H9 (cell line): ENCODE measurements at regions not wholly inside any gene's neighbourhood (a gene's known extent, or its start where the extent isn't known, plus 50 kb on each side); places are given as distances from the start of the nearest gene placed in this dataset.

Experiments
- DNase-seq: peaks from one replicate; pipeline ENCODE4 v3.0.0-alpha.2; 2017
- H2AFZ ChIP-seq: one replicate; pipeline ENCODE4 v1.6.1; 2013; ENCODE audit warnings: mild to moderate bottlenecking, low read length, control low read depth, moderate library complexity
- H2AK5ac ChIP-seq: 2 replicates; pipeline ENCODE4 v1.6.1; 2013; ENCODE audit warnings: low read length, control low read depth, mixed read lengths; ENCODE audit not compliant: insufficient read length
- H2BK120ac ChIP-seq: one replicate; pipeline ENCODE4 v1.6.1; 2013; ENCODE audit warnings: low read depth, mild to moderate bottlenecking, low read length, control low read depth, inconsistent platforms; ENCODE audit not compliant: poor library complexity, severe bottlenecking
- H2BK12ac ChIP-seq: 2 replicates; pipeline ENCODE4 v1.6.1; 2013; ENCODE audit warnings: low read length, control low read depth, mixed read lengths, low read depth; ENCODE audit not compliant: insufficient read length
- H2BK15ac ChIP-seq: 2 replicates; pipeline ENCODE4 v1.6.1; 2013; ENCODE audit warnings: low read depth, low read length, control low read depth
- H2BK20ac ChIP-seq: one replicate; pipeline ENCODE4 v1.6.1; 2013; ENCODE audit warnings: low read depth, mild to moderate bottlenecking, low read length, control low read depth, inconsistent platforms; ENCODE audit not compliant: poor library complexity, severe bottlenecking
- H2BK5ac ChIP-seq: 2 replicates; pipeline ENCODE4 v1.6.1; 2013; ENCODE audit warnings: low read length, control low read depth, mixed read lengths; ENCODE audit not compliant: insufficient read length
- H3K14ac ChIP-seq: 2 replicates; pipeline ENCODE4 v1.6.1; 2013; ENCODE audit warnings: low read length, control low read depth; ENCODE audit not compliant: insufficient read depth
- H3K18ac ChIP-seq: 2 replicates; pipeline ENCODE4 v1.6.1; 2013; ENCODE audit warnings: low read depth, mild to moderate bottlenecking, mixed read lengths, low read length, control low read depth; ENCODE audit not compliant: insufficient read length
- H3K23ac ChIP-seq: 2 replicates; pipeline ENCODE4 v1.6.1; 2013; ENCODE audit warnings: low read length, control low read depth, mixed read lengths, low read depth; ENCODE audit not compliant: insufficient read length
- H3K23me2 ChIP-seq: 2 replicates; pipeline ENCODE4 v1.6.1; 2013; ENCODE audit warnings: low read depth, mild to moderate bottlenecking, mixed read lengths, low read length, control low read depth; ENCODE audit not compliant: insufficient read length, poor library complexity, severe bottlenecking
- H3K27ac ChIP-seq: 2 replicates; pipeline ENCODE4 v1.5.1; 2013; ENCODE audit warnings: low read length, control low read depth, mixed read lengths, low read depth; ENCODE audit not compliant: insufficient read length
- H3K27me3 ChIP-seq: 2 replicates; pipeline ENCODE4 v1.6.1; 2013; ENCODE audit warnings: low read length, control low read depth, inconsistent platforms; ENCODE audit not compliant: insufficient read depth
- H3K4ac ChIP-seq: 2 replicates; pipeline ENCODE4 v1.6.1; 2013; ENCODE audit warnings: low read depth, mild to moderate bottlenecking, control low read depth, inconsistent platforms, low read length, moderate library complexity
- H3K4me1 ChIP-seq: 2 replicates; pipeline ENCODE4 v1.6.1; 2013; ENCODE audit warnings: low read length, control low read depth, inconsistent platforms; ENCODE audit not compliant: insufficient read depth
- H3K4me2 ChIP-seq: 2 replicates; pipeline ENCODE4 v1.6.1; 2013; ENCODE audit warnings: low read length, control low read depth, mixed read lengths; ENCODE audit not compliant: insufficient read length, insufficient read depth
- H3K56ac ChIP-seq: 2 replicates; pipeline ENCODE4 v1.6.1; 2013; ENCODE audit warnings: low read depth, mild to moderate bottlenecking, mixed read lengths, low read length, control low read depth; ENCODE audit not compliant: insufficient read length
- H3K79me1 ChIP-seq: 2 replicates; pipeline ENCODE4 v1.6.1; 2013; ENCODE audit warnings: low read depth, mild to moderate bottlenecking, moderate library complexity, low read length, control low read depth, inconsistent platforms; ENCODE audit not compliant: insufficient read depth, poor library complexity, severe bottlenecking
- H3K79me2 ChIP-seq: 2 replicates; pipeline ENCODE4 v1.6.1; 2013; ENCODE audit warnings: low read length, control low read depth, inconsistent platforms; ENCODE audit not compliant: insufficient read depth
- H3K9ac ChIP-seq: 2 replicates; pipeline ENCODE4 v1.6.1; 2013; ENCODE audit warnings: low read length, control low read depth, mixed read lengths; ENCODE audit not compliant: insufficient read length; ENCODE audit errors: extremely low read depth
- H3K9me3 ChIP-seq: one replicate; pipeline ENCODE4 v1.6.1; 2013; ENCODE audit warnings: low read depth, low read length, inconsistent platforms; ENCODE audit not compliant: control insufficient read depth
- H3T11ph ChIP-seq: one replicate; pipeline ENCODE4 v1.6.1; 2013; ENCODE audit warnings: mild to moderate bottlenecking, low read length, control low read depth, inconsistent platforms
- H4K20me1 ChIP-seq: one replicate; pipeline ENCODE4 v1.6.1; 2013; ENCODE audit not compliant: control insufficient read depth, insufficient read length, insufficient read depth
- H4K5ac ChIP-seq: 2 replicates; pipeline ENCODE4 v1.6.1; 2013; ENCODE audit warnings: low read depth, mild to moderate bottlenecking, mixed read lengths, low read length, control low read depth; ENCODE audit not compliant: insufficient read length
- H4K8ac ChIP-seq: replicated peaks from 2 replicates; pipeline ENCODE4 v1.6.1; 2013; ENCODE audit warnings: low read length, control low read depth, mixed read lengths, low read depth; ENCODE audit not compliant: insufficient read length
- H4K91ac ChIP-seq: 2 replicates; pipeline ENCODE4 v1.6.1; 2013; ENCODE audit warnings: low read depth, mild to moderate bottlenecking, moderate library complexity, mixed read lengths, low read length, control low read depth; ENCODE audit not compliant: insufficient read length
- H3K27ac Mint-ChIP-seq, 3 experiments: 2 replicates in 2 of 3; 3 replicates in 1 of 3; pipeline ENCODE4 v1.8.0; 2020 to 2021; ENCODE audit warnings: mixed read lengths in 3 of 3, mild to moderate bottlenecking in 1 of 3, moderate library complexity in 1 of 3
- H3K27me3 Mint-ChIP-seq: 2 replicates; pipeline ENCODE4 v1.8.0; 2021; ENCODE audit warnings: low read depth, mild to moderate bottlenecking, moderate library complexity, mixed read lengths
- H3K36me3 Mint-ChIP-seq, 3 experiments: 2 replicates in 2 of 3; 3 replicates in 1 of 3; pipeline ENCODE4 v1.8.0; 2020 to 2021; ENCODE audit warnings: low read depth in 3 of 3, mixed read lengths in 3 of 3; ENCODE audit not compliant: insufficient read depth in 1 of 3
- H3K4me1 Mint-ChIP-seq, 2 experiments: 2 replicates each; pipeline ENCODE4 v1.8.0; 2020; ENCODE audit warnings: mixed read lengths in 2 of 2
- H3K4me3 Mint-ChIP-seq, 2 experiments: 2 replicates in 1 of 2; 3 replicates in 1 of 2; pipeline ENCODE4 v1.8.0; 2020 to 2021; ENCODE audit warnings: mild to moderate bottlenecking in 2 of 2, mixed read lengths in 2 of 2, moderate library complexity in 1 of 2
- H3K9me3 Mint-ChIP-seq, 2 experiments: 2 replicates in 1 of 2; 3 replicates in 1 of 2; pipeline ENCODE4 v1.8.0; 2020; ENCODE audit warnings: mild to moderate bottlenecking in 2 of 2, mixed read lengths in 2 of 2, moderate library complexity in 1 of 2
- CTCF ChIP-seq: fragments of 200-600 bp; sonication (generic); conservative IDR thresholded peaks from 3 replicates; pipeline ENCODE4 v1.8.0; 2021; ENCODE audit warnings: antibody characterized with exemption, mild to moderate bottlenecking
- WGBS: extraction: QIAGEN DNeasy Blood & Tissue Kit; methylation state at CpG from one replicate; pipeline ENCODE4 v1.1.7; 2013; ENCODE audit warnings: missing lambda C conversion rate, low lambda C conversion rate, mixed read lengths; ENCODE audit not compliant: insufficient read length; ENCODE audit errors: extremely low coverage; 5-methylcytosine and 5-hydroxymethylcytosine counted together

GRCh38 chr5:98470747-98471146 lies 302.7 kb upstream of the RGMB start:
- Histone ChIP-seq H3K14ac (no peak overlapping the region), H3K4ac (no peak overlapping the region), H3K4me1 (no peaks in the 10 kb centered on the region), H3K56ac (no peak overlapping the region), H3K27me3 (no peaks in the 10 kb centered on the region), H3K18ac (no peak overlapping the region), H3K79me2 (no peaks in the 10 kb centered on the region), H4K5ac (no peak overlapping the region), H4K91ac (no peak overlapping the region), H2AFZ (no peak overlapping the region), H4K8ac (no peak overlapping the region), H2BK20ac (no peak overlapping the region), H4K20me1 (no peaks in the 10 kb centered on the region), H3K23me2 (no peaks in the 10 kb centered on the region), H2AK5ac (no peak overlapping the region), H3K4me2 (no peak overlapping the region), H3K27ac (no peak overlapping the region), H2BK12ac (no peak overlapping the region), H3K9ac (no peak overlapping the region), H2BK15ac (no peak overlapping the region), H3K23ac (no peak overlapping the region), H2BK120ac (no peak overlapping the region), H3K9me3 (no peaks in the 10 kb centered on the region), H3T11ph (no peak overlapping the region), H2BK5ac (no peak overlapping the region), H3K79me1 (no peaks in the 10 kb centered on the region)
- Mint-ChIP-seq H3K27me3 (no peaks in the 10 kb centered on the region; the same call in 1 of the 2 replicates), H3K9me3 (peaks cover 0 to 3% of the 10 kb centered on the region in 2 experiments; a peak in 1 of 5 replicates), H3K4me1 (no peaks in the 10 kb centered on the region), H3K27ac (no peak overlapping the region), H3K4me3 (no peak overlapping the region), H3K36me3 (peaks cover 0 to 2% (median 0%) of the 10 kb centered on the region in 3 experiments; a peak in 1 of 7 replicates)
- no peak for DNase-seq
- TF ChIP-seq CTCF, result no peak
- WGBS, result no CpG with 5 or more reads among the region's 2 CpGs
